H9 (cell line): ENCODE measurements at regions not wholly inside any gene's neighbourhood (a gene's known extent, or its start where the extent isn't known, plus 50 kb on each side); places are given as distances from the start of the nearest gene placed in this dataset.

Experiments used
- DNase-seq: peaks from one replicate; pipeline ENCODE4 v3.0.0-alpha.2; 2017
- H2AFZ ChIP-seq: one replicate; pipeline ENCODE4 v1.6.1; 2013; ENCODE audit warnings: mild to moderate bottlenecking, low read length, control low read depth, moderate library complexity
- H2AK5ac ChIP-seq: 2 replicates; pipeline ENCODE4 v1.6.1; 2013; ENCODE audit warnings: low read length, control low read depth, mixed read lengths; ENCODE audit not compliant: insufficient read length
- H2BK120ac ChIP-seq: one replicate; pipeline ENCODE4 v1.6.1; 2013; ENCODE audit warnings: low read depth, mild to moderate bottlenecking, low read length, control low read depth, inconsistent platforms; ENCODE audit not compliant: poor library complexity, severe bottlenecking
- H2BK12ac ChIP-seq: 2 replicates; pipeline ENCODE4 v1.6.1; 2013; ENCODE audit warnings: low read length, control low read depth, mixed read lengths, low read depth; ENCODE audit not compliant: insufficient read length
- H2BK15ac ChIP-seq: 2 replicates; pipeline ENCODE4 v1.6.1; 2013; ENCODE audit warnings: low read depth, low read length, control low read depth
- H2BK20ac ChIP-seq: one replicate; pipeline ENCODE4 v1.6.1; 2013; ENCODE audit warnings: low read depth, mild to moderate bottlenecking, low read length, control low read depth, inconsistent platforms; ENCODE audit not compliant: poor library complexity, severe bottlenecking
- H2BK5ac ChIP-seq: 2 replicates; pipeline ENCODE4 v1.6.1; 2013; ENCODE audit warnings: low read length, control low read depth, mixed read lengths; ENCODE audit not compliant: insufficient read length
- H3K14ac ChIP-seq: 2 replicates; pipeline ENCODE4 v1.6.1; 2013; ENCODE audit warnings: low read length, control low read depth; ENCODE audit not compliant: insufficient read depth
- H3K18ac ChIP-seq: 2 replicates; pipeline ENCODE4 v1.6.1; 2013; ENCODE audit warnings: low read depth, mild to moderate bottlenecking, mixed read lengths, low read length, control low read depth; ENCODE audit not compliant: insufficient read length
- H3K23ac ChIP-seq: 2 replicates; pipeline ENCODE4 v1.6.1; 2013; ENCODE audit warnings: low read length, control low read depth, mixed read lengths, low read depth; ENCODE audit not compliant: insufficient read length
- H3K23me2 ChIP-seq: 2 replicates; pipeline ENCODE4 v1.6.1; 2013; ENCODE audit warnings: low read depth, mild to moderate bottlenecking, mixed read lengths, low read length, control low read depth; ENCODE audit not compliant: insufficient read length, poor library complexity, severe bottlenecking
- H3K27ac ChIP-seq: 2 replicates; pipeline ENCODE4 v1.5.1; 2013; ENCODE audit warnings: low read length, control low read depth, mixed read lengths, low read depth; ENCODE audit not compliant: insufficient read length
- H3K27me3 ChIP-seq: 2 replicates; pipeline ENCODE4 v1.6.1; 2013; ENCODE audit warnings: low read length, control low read depth, inconsistent platforms; ENCODE audit not compliant: insufficient read depth
- H3K4ac ChIP-seq: 2 replicates; pipeline ENCODE4 v1.6.1; 2013; ENCODE audit warnings: low read depth, mild to moderate bottlenecking, control low read depth, inconsistent platforms, low read length, moderate library complexity
- H3K4me1 ChIP-seq: 2 replicates; pipeline ENCODE4 v1.6.1; 2013; ENCODE audit warnings: low read length, control low read depth, inconsistent platforms; ENCODE audit not compliant: insufficient read depth
- H3K4me2 ChIP-seq: 2 replicates; pipeline ENCODE4 v1.6.1; 2013; ENCODE audit warnings: low read length, control low read depth, mixed read lengths; ENCODE audit not compliant: insufficient read length, insufficient read depth
- H3K56ac ChIP-seq: 2 replicates; pipeline ENCODE4 v1.6.1; 2013; ENCODE audit warnings: low read depth, mild to moderate bottlenecking, mixed read lengths, low read length, control low read depth; ENCODE audit not compliant: insufficient read length
- H3K79me1 ChIP-seq: 2 replicates; pipeline ENCODE4 v1.6.1; 2013; ENCODE audit warnings: low read depth, mild to moderate bottlenecking, moderate library complexity, low read length, control low read depth, inconsistent platforms; ENCODE audit not compliant: insufficient read depth, poor library complexity, severe bottlenecking
- H3K79me2 ChIP-seq: 2 replicates; pipeline ENCODE4 v1.6.1; 2013; ENCODE audit warnings: low read length, control low read depth, inconsistent platforms; ENCODE audit not compliant: insufficient read depth
- H3K9ac ChIP-seq: 2 replicates; pipeline ENCODE4 v1.6.1; 2013; ENCODE audit warnings: low read length, control low read depth, mixed read lengths; ENCODE audit not compliant: insufficient read length; ENCODE audit errors: extremely low read depth
- H3K9me3 ChIP-seq: one replicate; pipeline ENCODE4 v1.6.1; 2013; ENCODE audit warnings: low read depth, low read length, inconsistent platforms; ENCODE audit not compliant: control insufficient read depth
- H3T11ph ChIP-seq: one replicate; pipeline ENCODE4 v1.6.1; 2013; ENCODE audit warnings: mild to moderate bottlenecking, low read length, control low read depth, inconsistent platforms
- H4K20me1 ChIP-seq: one replicate; pipeline ENCODE4 v1.6.1; 2013; ENCODE audit not compliant: control insufficient read depth, insufficient read length, insufficient read depth
- H4K5ac ChIP-seq: 2 replicates; pipeline ENCODE4 v1.6.1; 2013; ENCODE audit warnings: low read depth, mild to moderate bottlenecking, mixed read lengths, low read length, control low read depth; ENCODE audit not compliant: insufficient read length
- H4K8ac ChIP-seq: replicated peaks from 2 replicates; pipeline ENCODE4 v1.6.1; 2013; ENCODE audit warnings: low read length, control low read depth, mixed read lengths, low read depth; ENCODE audit not compliant: insufficient read length
- H4K91ac ChIP-seq: 2 replicates; pipeline ENCODE4 v1.6.1; 2013; ENCODE audit warnings: low read depth, mild to moderate bottlenecking, moderate library complexity, mixed read lengths, low read length, control low read depth; ENCODE audit not compliant: insufficient read length
- H3K27ac Mint-ChIP-seq, 3 experiments: 2 replicates in 2 of 3; 3 replicates in 1 of 3; pipeline ENCODE4 v1.8.0; 2020 to 2021; ENCODE audit warnings: mixed read lengths in 3 of 3, mild to moderate bottlenecking in 1 of 3, moderate library complexity in 1 of 3
- H3K27me3 Mint-ChIP-seq: 2 replicates; pipeline ENCODE4 v1.8.0; 2021; ENCODE audit warnings: low read depth, mild to moderate bottlenecking, moderate library complexity, mixed read lengths
- H3K36me3 Mint-ChIP-seq, 3 experiments: 2 replicates in 2 of 3; 3 replicates in 1 of 3; pipeline ENCODE4 v1.8.0; 2020 to 2021; ENCODE audit warnings: low read depth in 3 of 3, mixed read lengths in 3 of 3; ENCODE audit not compliant: insufficient read depth in 1 of 3
- H3K4me1 Mint-ChIP-seq, 2 experiments: 2 replicates each; pipeline ENCODE4 v1.8.0; 2020; ENCODE audit warnings: mixed read lengths in 2 of 2
- H3K4me3 Mint-ChIP-seq, 2 experiments: 2 replicates in 1 of 2; 3 replicates in 1 of 2; pipeline ENCODE4 v1.8.0; 2020 to 2021; ENCODE audit warnings: mild to moderate bottlenecking in 2 of 2, mixed read lengths in 2 of 2, moderate library complexity in 1 of 2
- H3K9me3 Mint-ChIP-seq, 2 experiments: 2 replicates in 1 of 2; 3 replicates in 1 of 2; pipeline ENCODE4 v1.8.0; 2020; ENCODE audit warnings: mild to moderate bottlenecking in 2 of 2, mixed read lengths in 2 of 2, moderate library complexity in 1 of 2
- WGBS: extraction: QIAGEN DNeasy Blood & Tissue Kit; methylation state at CpG from one replicate; pipeline ENCODE4 v1.1.7; 2013; ENCODE audit warnings: missing lambda C conversion rate, low lambda C conversion rate, mixed read lengths; ENCODE audit not compliant: insufficient read length; ENCODE audit errors: extremely low coverage; 5-methylcytosine and 5-hydroxymethylcytosine counted together
- TF ChIP-seq, protein P1 (sequence below): fragments of 200-600 bp; sonication (generic); conservative IDR thresholded peaks from 3 replicates; pipeline ENCODE4 v1.8.0; 2021; ENCODE audit warnings: antibody characterized with exemption, mild to moderate bottlenecking

DNA sequence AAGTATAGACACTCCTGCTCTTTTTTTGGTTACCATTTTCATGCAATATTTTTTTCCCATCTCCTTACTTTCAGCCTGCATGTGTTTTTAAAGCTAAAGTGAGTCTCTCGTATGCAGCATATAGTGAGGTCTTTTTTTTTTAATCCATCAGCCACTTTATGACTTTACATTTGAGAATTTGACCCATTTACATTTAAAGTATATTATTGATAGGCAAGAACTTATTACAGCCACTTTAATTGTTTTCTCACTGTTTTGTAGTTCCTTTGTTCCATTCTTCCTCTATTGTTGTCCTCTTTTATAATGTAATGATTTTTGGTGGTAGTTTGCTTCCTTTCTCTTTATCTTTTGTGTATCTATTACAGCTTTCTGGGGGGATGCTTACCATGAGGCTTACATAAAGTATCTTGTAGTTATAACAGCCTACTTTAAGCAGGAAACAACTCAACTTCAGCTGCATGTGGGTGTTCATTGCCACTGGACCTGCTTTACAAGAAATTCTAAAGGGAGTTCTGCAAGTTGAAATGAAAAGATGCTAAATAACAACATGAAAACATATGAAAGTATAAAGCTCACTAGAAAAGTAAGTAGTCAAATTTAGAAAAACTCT lies 71.8 kb downstream of the TNFAIP3 start:
- no peaks in the 10 kb centered on the region for H3K23me2 ChIP-seq
- no peak overlapping the region for H3K56ac ChIP-seq
- no peak overlapping the region for H3K4me2 ChIP-seq
- no peak overlapping the region for H3K9ac ChIP-seq
- H3K18ac ChIP-seq, result no peak overlapping the region
- H3K36me3 Mint-ChIP-seq, result peaks cover 0 to 7% (median 2%) of the 10 kb centered on the region in 3 experiments; a peak in 3 of 7 replicates
- H3K23ac ChIP-seq, result no peak overlapping the region
- H2BK5ac ChIP-seq, result no peak overlapping the region
- H3K4ac ChIP-seq, result no peak overlapping the region
- no peak overlapping the region for H3K27ac Mint-ChIP-seq
- H3K4me1 Mint-ChIP-seq, result 0 out of 4 replicates have a peak, but pooled peaks cover 0 to 2% of the 10 kb centered on the region in 2 experiments
- peaks cover 10 to 25% of the 10 kb centered on the region in 2 experiments; a peak in 4 of 5 replicates for H3K9me3 Mint-ChIP-seq
- H2BK120ac ChIP-seq, result no peak overlapping the region
- no peak overlapping the region for H2AK5ac ChIP-seq
- H4K20me1 ChIP-seq, result no peaks in the 10 kb centered on the region
- H3K79me2 ChIP-seq, result no peaks in the 10 kb centered on the region
- H4K8ac ChIP-seq, result no peak overlapping the region
- no peak overlapping the region for H3K27ac ChIP-seq
- H3K9me3 ChIP-seq, result no peaks in the 10 kb centered on the region
- TF ChIP-seq, protein P1, sequence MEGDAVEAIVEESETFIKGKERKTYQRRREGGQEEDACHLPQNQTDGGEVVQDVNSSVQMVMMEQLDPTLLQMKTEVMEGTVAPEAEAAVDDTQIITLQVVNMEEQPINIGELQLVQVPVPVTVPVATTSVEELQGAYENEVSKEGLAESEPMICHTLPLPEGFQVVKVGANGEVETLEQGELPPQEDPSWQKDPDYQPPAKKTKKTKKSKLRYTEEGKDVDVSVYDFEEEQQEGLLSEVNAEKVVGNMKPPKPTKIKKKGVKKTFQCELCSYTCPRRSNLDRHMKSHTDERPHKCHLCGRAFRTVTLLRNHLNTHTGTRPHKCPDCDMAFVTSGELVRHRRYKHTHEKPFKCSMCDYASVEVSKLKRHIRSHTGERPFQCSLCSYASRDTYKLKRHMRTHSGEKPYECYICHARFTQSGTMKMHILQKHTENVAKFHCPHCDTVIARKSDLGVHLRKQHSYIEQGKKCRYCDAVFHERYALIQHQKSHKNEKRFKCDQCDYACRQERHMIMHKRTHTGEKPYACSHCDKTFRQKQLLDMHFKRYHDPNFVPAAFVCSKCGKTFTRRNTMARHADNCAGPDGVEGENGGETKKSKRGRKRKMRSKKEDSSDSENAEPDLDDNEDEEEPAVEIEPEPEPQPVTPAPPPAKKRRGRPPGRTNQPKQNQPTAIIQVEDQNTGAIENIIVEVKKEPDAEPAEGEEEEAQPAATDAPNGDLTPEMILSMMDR, result no peak
- no peak overlapping the region for H2BK12ac ChIP-seq
- DNase-seq, result no peak
- no peaks in the 10 kb centered on the region for H3K79me1 ChIP-seq
- H3K4me3 Mint-ChIP-seq, result no peak overlapping the region
- no peak overlapping the region for H4K5ac ChIP-seq
- no peak overlapping the region for H3K14ac ChIP-seq
- H2AFZ ChIP-seq, result no peak overlapping the region
- no peak overlapping the region for H2BK15ac ChIP-seq
- no CpG with 5 or more reads among the region's 1 CpG for WGBS
- H3K27me3 Mint-ChIP-seq, result no peaks in the 10 kb centered on the region
- no peaks in the 10 kb centered on the region for H3K4me1 ChIP-seq
- H3T11ph ChIP-seq, result no peak overlapping the region
- H2BK20ac ChIP-seq, result no peak overlapping the region
- H4K91ac ChIP-seq, result no peak overlapping the region
- no peaks in the 10 kb centered on the region for H3K27me3 ChIP-seq
